ENCODE measurements at regions not wholly inside any gene's neighbourhood (a gene's known extent, or its start where the extent isn't known, plus 50 kb on each side); places are given as distances from the start of the nearest gene placed in this dataset.

- DNase-seq, result no peak
Measured at GRCh38 chr4:181905708-181906107, 337.5 kb upstream of the TENM3 start.

- no peak for DNase-seq
Measured at GRCh38 chr4:181908168-181908567, 335.0 kb upstream of the TENM3 start.

- DNase-seq, result no peak
Measured at GRCh38 chr4:181909368-181909767, 333.8 kb upstream of the TENM3 start.

- no peak for DNase-seq
Measured at GRCh38 chr4:181911420-181911819, 331.8 kb upstream of the TENM3 start.

- DNase-seq, result no peak
Measured at GRCh38 chr4:181933471-181933870, 309.7 kb upstream of the TENM3 start.

GRCh38 chr4:181938631-181939030, 304.6 kb upstream of the TENM3 start:
- DNase-seq, result no peak

GRCh38 chr4:181939199-181939945, 303.8 kb upstream of the TENM3 start:
- no peak for DNase-seq

- DNase-seq, result peak; percentile 67
Measured at GRCh38 chr4:181944527-181944926, 298.7 kb upstream of the TENM3 start.

GRCh38 chr4:181946902-181947301, 296.3 kb upstream of the TENM3 start:
- DNase-seq, result peak; percentile 50

- peak; percentile 26 for DNase-seq
Measured at GRCh38 chr4:181948839-181949382, 294.3 kb upstream of the TENM3 start.

GRCh38 chr4:181949704-181950312, 293.4 kb upstream of the TENM3 start:
- no peak for DNase-seq

GRCh38 chr4:181950372-181951127, 292.7 kb upstream of the TENM3 start:
- no peak for DNase-seq

GRCh38 chr4:181951265-181951664, 291.9 kb upstream of the TENM3 start:
- no peak for DNase-seq

- no peak for DNase-seq
Measured at GRCh38 chr4:181952478-181952877, 290.7 kb upstream of the TENM3 start.

- DNase-seq, result no peak
Measured at GRCh38 chr4:181956512-181956911, 286.7 kb upstream of the TENM3 start.

GRCh38 chr4:181957088-181957487, 286.1 kb upstream of the TENM3 start:
- DNase-seq, result no peak

- DNase-seq, result no peak
Measured at GRCh38 chr4:181958446-181958845, 284.8 kb upstream of the TENM3 start.

- no peak for DNase-seq
Measured at GRCh38 chr4:181959121-181959520, 284.1 kb upstream of the TENM3 start.

GRCh38 chr4:181960384-181960783, 282.8 kb upstream of the TENM3 start:
- no peak for DNase-seq

- DNase-seq, result no peak
Measured at GRCh38 chr4:181962321-181962720, 280.9 kb upstream of the TENM3 start.

GRCh38 chr4:181964731-181965130, 278.5 kb upstream of the TENM3 start:
- no peak for DNase-seq

GRCh38 chr4:181966104-181966551, 277.1 kb upstream of the TENM3 start:
- DNase-seq, result no peak

GRCh38 chr4:181967401-181967800, 275.8 kb upstream of the TENM3 start:
- DNase-seq, result no peak

- no peak for DNase-seq
Measured at GRCh38 chr4:181968371-181968770, 274.8 kb upstream of the TENM3 start.
